CD4-positive, CD25-positive, alpha-beta regulatory T cell (primary cell): ENCODE measurements at regions not wholly inside any gene's neighbourhood (a gene's known extent, or its start where the extent isn't known, plus 50 kb on each side); places are given as distances from the start of the nearest gene placed in this dataset.

Source experiments
- ATAC-seq, 2 donors: fragments of 150-1000 bp; cut with Tn5 transposase; one replicate each; pipeline ENCODE4 v1.10.0; 2021; ENCODE audit warnings: low read depth in 2 of 2, moderate number of reproducible peaks in 2 of 2, moderate library complexity in 1 of 2
- DNase-seq, 3 donors: peaks; one replicate each; pipeline versions ENCODE4 v3.0.0 to v3.0.0-alpha.2; 2012 to 2022; ENCODE audit warnings: mixed read lengths in 1 of 3
- H3K27ac ChIP-seq: one replicate; pipeline ENCODE4 v1.7.0; 2013; ENCODE audit warnings: mild to moderate bottlenecking, low read length; ENCODE audit not compliant: insufficient read depth, poor library complexity, severe bottlenecking
- H3K27me3 ChIP-seq: one replicate; pipeline ENCODE4 v1.7.0; 2013; ENCODE audit warnings: low read length; ENCODE audit not compliant: control insufficient read depth, insufficient read depth
- H3K36me3 ChIP-seq: one replicate; pipeline ENCODE4 v1.7.0; 2013; ENCODE audit warnings: mild to moderate bottlenecking, low read length, moderate library complexity; ENCODE audit not compliant: control insufficient read depth, insufficient read depth
- H3K4me1 ChIP-seq: 2 replicates; pipeline ENCODE4 v1.7.0; 2013; ENCODE audit warnings: mild to moderate bottlenecking, low read length; ENCODE audit not compliant: insufficient read depth, control insufficient read depth, poor library complexity, severe bottlenecking
- H3K4me3 ChIP-seq: one replicate; pipeline ENCODE4 v1.7.0; 2013; ENCODE audit warnings: low read depth, mild to moderate bottlenecking, low read length, moderate library complexity
- H3K9me3 ChIP-seq, 2 experiments: 1 replicate in 1 of 2; 2 replicates in 1 of 2; pipeline ENCODE4 v1.7.0; 2013; ENCODE audit warnings: low read length in 2 of 2, mild to moderate bottlenecking in 1 of 2, moderate library complexity in 1 of 2; ENCODE audit not compliant: control insufficient read depth in 2 of 2
- H3K27ac Mint-ChIP-seq, 3 donors: one replicate each; pipeline ENCODE4 v1.8.0; 2020 to 2022; ENCODE audit warnings: mild to moderate bottlenecking in 3 of 3, mixed read lengths in 3 of 3, moderate library complexity in 2 of 3
- H3K27me3 Mint-ChIP-seq: one replicate; pipeline ENCODE4 v1.8.0; 2022; ENCODE audit warnings: mild to moderate bottlenecking, mixed read lengths
- H3K36me3 Mint-ChIP-seq: one replicate; pipeline ENCODE4 v1.8.0; 2020; ENCODE audit warnings: mixed read lengths
- H3K4me1 Mint-ChIP-seq, 4 donors: one replicate each; pipeline ENCODE4 v1.8.0; 2020 to 2022; ENCODE audit warnings: mixed read lengths in 4 of 4, mild to moderate bottlenecking in 1 of 4
- H3K4me3 Mint-ChIP-seq, 4 donors: one replicate each; pipeline ENCODE4 v1.8.0; 2020 to 2022; ENCODE audit warnings: mild to moderate bottlenecking in 4 of 4, mixed read lengths in 4 of 4, moderate library complexity in 3 of 4
- H3K9me3 Mint-ChIP-seq, 7 donors: one replicate each; pipeline ENCODE4 v1.8.0; 2020 to 2022; ENCODE audit warnings: mixed read lengths in 7 of 7, mild to moderate bottlenecking in 3 of 7, moderate library complexity in 2 of 7

- no peak overlapping the region for H3K4me3 ChIP-seq
- no peaks in the 10 kb centered on the region for H3K36me3 ChIP-seq
Measured at GRCh38 chr18:42689310-42689709, 426.2 kb downstream of the RIT2 start.

More at GRCh38 chr18:42689310-42689709, 426.2 kb downstream of the RIT2 start:
- ATAC-seq (no peak), DNase-seq (no peak)
- H3K4me1 Mint-ChIP-seq: no peaks in the 10 kb centered on the region
- H3K27me3 ChIP-seq: no peaks in the 10 kb centered on the region
- peaks cover 0 to 2% of the 10 kb centered on the region in 2 experiments for H3K9me3 ChIP-seq
- no peak overlapping the region for H3K4me3 Mint-ChIP-seq
- H3K27me3 Mint-ChIP-seq: no peaks in the 10 kb centered on the region
- H3K9me3 Mint-ChIP-seq: peaks cover 0 to 40% (median 2%) of the 10 kb centered on the region in 7 donors
- no peak overlapping the region for H3K27ac Mint-ChIP-seq
- H3K27ac ChIP-seq: no peak overlapping the region
- H3K36me3 Mint-ChIP-seq: no peaks in the 10 kb centered on the region
- no peaks in the 10 kb centered on the region for H3K4me1 ChIP-seq
